K562 (cell line): ENCODE measurements at regions not wholly inside any gene's neighbourhood (a gene's known extent, or its start where the extent isn't known, plus 50 kb on each side); places are given as distances from the start of the nearest gene placed in this dataset.

ENCODE experiments used
- ATAC-seq: fragments of 200-7000 bp; cut with Tn5 transposase; 3 replicates; pipeline ENCODE4 v1.9.1; 2020; ENCODE audit warnings: moderate library complexity
- BruUV-seq: library from RNA; stranded (reverse); fragments of 400-500 nt; replicated peaks from 2 replicates; lab custom pipeline; 2021; lab: Mats Ljungman, UMichigan
- CTCF ChIA-PET: fragments of 300-600 bp; formaldehyde crosslinking; extraction: SDS; loops from one replicate; lab custom pipeline; 2021; ENCODE audit warnings: low intra/inter-chr PET ratio; lab: Yijun Ruan, JAX
- POLR2A ChIA-PET: fragments of 300-600, 350-650 bp; sonication (Branson Sonifier 250); formaldehyde crosslinking; extraction: SDS; loops from one replicate; lab custom pipeline; 2021; ENCODE audit warnings: antibody characterized with exemption, inconsistent platforms; lab: Yijun Ruan, JAX
- DNase-seq, 4 experiments: peaks; one replicate each; pipeline versions ENCODE4 v3.0.0 to v3.0.0-alpha.2; 2011 to 2018; ENCODE audit warnings: low spot score in 3 of 4, mixed read lengths in 3 of 4; ENCODE audit errors: extremely low read depth in 1 of 4
- FAIRE-seq: peaks from 2 replicates; lab custom pipeline; 2011; peaks lifted over from hg19 to GRCh38; lab: Jason Lieb, UNC
- H2AFZ ChIP-seq: 2 replicates; pipeline ENCODE4 v1.6.0; 2011; ENCODE audit warnings: low read depth, low read length, control low read depth, inconsistent platforms
- H3K27ac ChIP-seq: fragments of 200-600 bp; 3 replicates; pipeline ENCODE4 v1.8.0; 2011; ENCODE audit warnings: low read depth, mild to moderate bottlenecking, control low read depth, inconsistent platforms, low read length, moderate library complexity, mixed read lengths; ENCODE audit errors: extremely low read depth
- H3K27me3 ChIP-seq, 2 experiments: fragments of 300-600 bp in 1 of 2; 2 replicates in 1 of 2; 3 replicates in 1 of 2; pipeline versions ENCODE4 v1.6.0 to v1.8.0; 2011; ENCODE audit warnings: inconsistent platforms in 2 of 2, low read length in 2 of 2, mild to moderate bottlenecking in 1 of 2, mixed read lengths in 1 of 2, moderate library complexity in 1 of 2; ENCODE audit not compliant: control insufficient read depth in 2 of 2, insufficient read depth in 2 of 2
- H3K36me3 ChIP-seq: fragments of 300-600 bp; 3 replicates; pipeline ENCODE4 v1.8.0; 2011; ENCODE audit warnings: mild to moderate bottlenecking, low read length, inconsistent platforms; ENCODE audit not compliant: control insufficient read depth, insufficient read depth
- H3K4me1 ChIP-seq, 2 experiments: fragments of 200-600 bp in 1 of 2; replicated peaks in 1 of 2; 2 replicates in 1 of 2; 3 replicates in 1 of 2; pipeline versions ENCODE4 v1.5.1 to v1.8.0; 2011; ENCODE audit warnings: inconsistent platforms in 2 of 2, low read length in 2 of 2, mild to moderate bottlenecking in 1 of 2, mixed read lengths in 1 of 2, moderate library complexity in 1 of 2; ENCODE audit not compliant: control insufficient read depth in 2 of 2, insufficient read depth in 2 of 2
- H3K4me2 ChIP-seq: 2 replicates; pipeline ENCODE4 v1.6.1; 2011; ENCODE audit warnings: low read length, control low read depth, inconsistent platforms, mixed read lengths; ENCODE audit not compliant: insufficient read depth
- H3K4me3 ChIP-seq: fragments of 200-600 bp; sonication (generic), shearing (Covaris generic); 2 replicates; pipeline ENCODE4 v1.5.1; 2016; ENCODE audit warnings: control low read depth, inconsistent platforms
- H3K79me2 ChIP-seq: fragments of 200-600 bp; 3 replicates; pipeline ENCODE4 v1.8.0; 2011; ENCODE audit warnings: low read length, inconsistent platforms; ENCODE audit not compliant: control insufficient read depth, insufficient read depth
- H3K9ac ChIP-seq, 2 experiments: 2 replicates each; pipeline versions ENCODE4 v1.6.0 to v1.6.1; 2011; ENCODE audit warnings: low read depth in 2 of 2, low read length in 2 of 2, control low read depth in 1 of 2, inconsistent platforms in 1 of 2, mild to moderate bottlenecking in 1 of 2, mixed read lengths in 1 of 2; ENCODE audit not compliant: insufficient read depth in 1 of 2
- H3K9me1 ChIP-seq: one replicate; pipeline ENCODE4 v1.6.0; 2011; ENCODE audit warnings: inconsistent platforms, mild to moderate bottlenecking, low read length, moderate library complexity; ENCODE audit not compliant: control insufficient read depth, insufficient read depth
- H3K9me3 ChIP-seq: replicated peaks from 2 replicates; pipeline ENCODE4 v1.5.1; 2011; ENCODE audit warnings: low read depth, low read length, inconsistent platforms; ENCODE audit not compliant: control insufficient read depth, insufficient read depth
- H4K20me1 ChIP-seq: replicated peaks from 2 replicates; pipeline ENCODE4 v1.6.1; 2011; ENCODE audit warnings: low read length, inconsistent platforms, mixed read lengths; ENCODE audit not compliant: control insufficient read depth, insufficient read depth
- FOXJ2 ChIP-seq: fragments of 200-800 bp; sonication (Bioruptor generic); IDR thresholded peaks from 2 replicates; pipeline ENCODE4 v1.6.1; 2016; ENCODE audit warnings: missing genetic modification characterization, missing compliant biosample characterization
- LEF1 ChIP-seq: fragments of 450-650 bp; IDR thresholded peaks from 2 replicates; pipeline ENCODE4 v1.6.1; 2016; ENCODE audit warnings: mild to moderate bottlenecking
- MEIS2 ChIP-seq: fragments of 450-650 bp; IDR thresholded peaks from 2 replicates; pipeline ENCODE4 v1.6.1; 2014; ENCODE audit warnings: mild to moderate bottlenecking; ENCODE audit not compliant: partially characterized antibody
- RBM17 ChIP-seq: fragments of 200-400 bp; formaldehyde crosslinking; IDR thresholded peaks from 2 replicates; pipeline ENCODE4 v1.6.1; 2017; ENCODE audit warnings: low read depth, mild to moderate bottlenecking, low read length, borderline replicate concordance
- RNF2 ChIP-seq: sonication (generic); IDR thresholded peaks from 2 replicates; pipeline ENCODE4 v1.6.1; 2016
- SMARCC2 ChIP-seq: fragments of 450-650 bp; IDR thresholded peaks from 2 replicates; pipeline ENCODE4 v1.6.1; 2017; ENCODE audit warnings: antibody characterized with exemption, moderate library complexity, mild to moderate bottlenecking, low read depth
- TAL1 ChIP-seq: fragments of 450-650 bp; IDR thresholded peaks from 2 replicates; pipeline ENCODE4 v1.6.1; 2016; ENCODE audit warnings: mild to moderate bottlenecking
- TCFL5 ChIP-seq: fragments of 250-450 bp; sonication (Bioruptor Pico); conservative IDR thresholded peaks from 2 replicates; pipeline ENCODE4 v1.6.1; 2021; ENCODE audit warnings: mild to moderate bottlenecking, moderate library complexity, matching md5 sums
- WGBS: fragments of 100-300 bp; shearing (Covaris generic); methylation state at CpG from one replicate; pipeline ENCODE4 v1.1.6; 2016; ENCODE audit warnings: low coverage, mixed read lengths; ENCODE audit not compliant: insufficient coverage; ENCODE audit errors: missing lambda C conversion rate; 5-methylcytosine and 5-hydroxymethylcytosine counted together
- in situ Hi-C: fragments of 300-500 bp; cut with MboI; formaldehyde crosslinking; loops from 4 replicates; pipeline ENCODE4 v1.15.0; 2018; ENCODE audit warnings: inconsistent platforms, mixed read lengths
- intact Hi-C: fragments of 100-400 bp; cut with micrococcal nuclease; formaldehyde crosslinking; loops from 2 replicates; pipeline ENCODE4 v1.14.2; 2022
- TF ChIP-seq, protein P1 (sequence below): sonication (generic); formaldehyde crosslinking; IDR thresholded peaks from 2 replicates; pipeline ENCODE4 v1.8.0; 2022; ENCODE audit warnings: missing genetic modification reagents, mild to moderate bottlenecking, borderline replicate concordance
- TF ChIP-seq, protein P2 (sequence below): fragments of 450-650 bp; formaldehyde crosslinking; conservative IDR thresholded peaks from 2 replicates; pipeline ENCODE4 v1.4.0; 2022; ENCODE audit warnings: mild to moderate bottlenecking, missing genetic modification characterization

DNA sequence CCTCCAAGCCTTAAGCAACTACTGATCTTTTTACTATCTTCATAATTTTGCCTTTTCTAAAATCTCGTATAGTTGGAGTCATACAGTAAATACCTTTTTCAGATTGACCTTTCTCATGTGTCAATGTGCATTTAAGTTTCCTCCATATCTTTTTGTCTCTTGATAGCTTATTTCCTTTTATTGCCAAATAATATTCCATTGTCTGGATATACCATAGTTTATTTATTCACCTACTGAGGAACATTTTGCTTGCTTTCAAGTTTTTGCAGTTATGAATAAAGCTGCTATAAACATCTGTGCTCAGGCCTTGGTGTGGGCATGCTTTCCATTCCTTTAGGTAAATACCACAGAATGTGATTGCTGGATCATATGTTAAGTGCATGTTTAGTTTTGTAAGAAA, 161.2 kb upstream of the GNAI1 start:
- Histone ChIP-seq H3K4me2 (no peak overlapping the region), H3K36me3 (no peaks in the 10 kb centered on the region), H3K79me2 (no peaks in the 10 kb centered on the region), H4K20me1 (no peaks in the 10 kb centered on the region), H2AFZ (no peak overlapping the region), H3K4me1 (no peaks in the 10 kb centered on the region)
- FAIRE-seq (no peak), ATAC-seq (no peak)
- TF ChIP-seq TCFL5 (CRISPR knock-in tag) (no peak), RNF2 (no peak), RBM17 (no peak), FOXJ2 (tag) (no peak), MEIS2 (no peak), SMARCC2 (no peak), TAL1 (no peak), LEF1 (no peak)
- TF ChIP-seq, protein P1, sequence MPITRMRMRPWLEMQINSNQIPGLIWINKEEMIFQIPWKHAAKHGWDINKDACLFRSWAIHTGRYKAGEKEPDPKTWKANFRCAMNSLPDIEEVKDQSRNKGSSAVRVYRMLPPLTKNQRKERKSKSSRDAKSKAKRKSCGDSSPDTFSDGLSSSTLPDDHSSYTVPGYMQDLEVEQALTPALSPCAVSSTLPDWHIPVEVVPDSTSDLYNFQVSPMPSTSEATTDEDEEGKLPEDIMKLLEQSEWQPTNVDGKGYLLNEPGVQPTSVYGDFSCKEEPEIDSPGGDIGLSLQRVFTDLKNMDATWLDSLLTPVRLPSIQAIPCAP: no peak
- TF ChIP-seq, protein P2, sequence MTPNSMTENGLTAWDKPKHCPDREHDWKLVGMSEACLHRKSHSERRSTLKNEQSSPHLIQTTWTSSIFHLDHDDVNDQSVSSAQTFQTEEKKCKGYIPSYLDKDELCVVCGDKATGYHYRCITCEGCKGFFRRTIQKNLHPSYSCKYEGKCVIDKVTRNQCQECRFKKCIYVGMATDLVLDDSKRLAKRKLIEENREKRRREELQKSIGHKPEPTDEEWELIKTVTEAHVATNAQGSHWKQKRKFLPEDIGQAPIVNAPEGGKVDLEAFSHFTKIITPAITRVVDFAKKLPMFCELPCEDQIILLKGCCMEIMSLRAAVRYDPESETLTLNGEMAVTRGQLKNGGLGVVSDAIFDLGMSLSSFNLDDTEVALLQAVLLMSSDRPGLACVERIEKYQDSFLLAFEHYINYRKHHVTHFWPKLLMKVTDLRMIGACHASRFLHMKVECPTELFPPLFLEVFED (CRISPR knock-in tag): no peak
- TF ChIP-seq, all 486 proteins: peak for 0
- in situ Hi-C loops (no loop called here), intact Hi-C loops (no loop called here)
- Histone ChIP-seq H3K27me3 (no peaks in the 10 kb centered on the region), H3K27ac (no peak overlapping the region), H3K4me3 (no peak overlapping the region), H3K9ac (no peak overlapping the region), H3K9me1 (no peaks in the 10 kb centered on the region), H3K9me3 (no peaks in the 10 kb centered on the region)
- BruUV-seq: no TSS peak
- DNase-seq: no peak
- ChIA-PET POLR2A (no interaction called here), CTCF (no interaction called here)
- 0% methylated on average over 1 of the region's 1 CpG for WGBS
